Gastroesophageal sphincter (tissue), 4 donors: ENCODE measurements at regions not wholly inside any gene's neighbourhood (a gene's known extent, or its start where the extent isn't known, plus 50 kb on each side); places are given as distances from the start of the nearest gene placed in this dataset.

Experiments used
- ATAC-seq: fragments of 150-250 bp; one replicate; pipeline ENCODE4 v1.9.1; 2016; ENCODE audit warnings: mild to moderate bottlenecking, moderate library complexity
- H3K27ac ChIP-seq, 4 donors: fragments of 200-600 bp; sonication (generic) in 3 of 4; 1 replicate in 3 of 4; 2 replicates in 1 of 4; pipeline ENCODE4 v1.5.1; 2016 to 2019
- H3K27me3 ChIP-seq: fragments of 200-600 bp; sonication (generic); one replicate; pipeline ENCODE4 v1.5.1; 2019
- H3K36me3 ChIP-seq, 2 donors: fragments of 200-600 bp; sonication (generic); one replicate each; pipeline ENCODE4 v1.5.1; 2019; ENCODE audit warnings: control low read depth in 1 of 2
- H3K4me1 ChIP-seq, 3 donors: fragments of 200-600 bp; sonication (generic); 1 replicate in 2 of 3; 2 replicates in 1 of 3; pipeline ENCODE4 v1.5.1; 2016 to 2019; ENCODE audit warnings: control low read depth in 2 of 3
- H3K4me3 ChIP-seq, 2 donors: fragments of 200-600 bp; sonication (generic); one replicate each; pipeline ENCODE4 v1.5.1; 2019; ENCODE audit warnings: mild to moderate bottlenecking in 1 of 2, moderate library complexity in 1 of 2
- H3K9me3 ChIP-seq, 3 donors: fragments of 200-600 bp; sonication (generic); one replicate each; pipeline ENCODE4 v1.5.1; 2017 to 2019; ENCODE audit warnings: control low read depth in 2 of 3
- CTCF ChIP-seq, 4 experiments: fragments of 200-600 bp in 2 of 4; fragments of 450-650 bp in 2 of 4; sonication (generic) in 1 of 4; IDR thresholded peaks; one replicate each; pipeline ENCODE4 v1.5.1; 2017 to 2019; ENCODE audit warnings: antibody characterized with exemption in 4 of 4, mild to moderate bottlenecking in 2 of 4, moderate library complexity in 2 of 4
- EP300 ChIP-seq: sonication (generic); formaldehyde crosslinking; IDR thresholded peaks from one replicate; pipeline ENCODE4 v1.6.1; 2017; ENCODE audit warnings: antibody characterized with exemption, mild to moderate bottlenecking
- POLR2A ChIP-seq, 2 donors: fragments of 450-650 bp; IDR thresholded peaks; one replicate each; pipeline ENCODE4 v1.6.1; 2017; ENCODE audit warnings: antibody characterized with exemption in 2 of 2, mild to moderate bottlenecking in 2 of 2, moderate library complexity in 1 of 2
- POLR2AphosphoS5 ChIP-seq: sonication (generic); formaldehyde crosslinking; IDR thresholded peaks from one replicate; pipeline ENCODE4 v1.6.1; 2017; ENCODE audit warnings: antibody characterized with exemption
- WGBS, 2 donors: methylation state at CpG; one replicate each; pipeline ENCODE4 v1.1.5; 2018; ENCODE audit warnings: low coverage in 1 of 2; 5-methylcytosine and 5-hydroxymethylcytosine counted together

DNA sequence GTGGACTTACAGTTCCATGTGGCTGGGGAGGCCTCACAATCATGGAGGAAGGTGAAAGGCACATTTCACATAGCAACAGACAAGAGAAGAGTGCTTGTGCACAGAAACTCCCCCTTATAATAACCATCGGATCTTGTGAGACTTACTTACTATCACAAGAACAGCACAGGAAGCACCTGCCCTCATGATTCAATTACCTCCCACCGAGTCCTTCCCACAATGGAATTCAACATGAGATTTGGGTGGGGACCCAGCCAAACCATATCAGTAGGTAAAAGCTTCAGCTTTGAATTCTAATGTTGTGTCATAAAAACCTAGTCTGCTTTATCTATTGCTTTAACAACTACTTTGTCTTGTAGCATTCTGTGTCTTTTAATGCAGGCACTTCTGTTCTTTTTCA lies 140.4 kb upstream of the PIK3C3 start:
- Histone ChIP-seq H3K36me3 (no peaks in the 10 kb centered on the region), H3K4me3 (no peak overlapping the region), H3K4me1 (no peaks in the 10 kb centered on the region), H3K27me3 (peaks cover 4% of the 10 kb centered on the region), H3K27ac (no peak overlapping the region), H3K9me3 (no peaks in the 10 kb centered on the region)
- WGBS, 2 donors: 63% methylated on average over 2 of the region's 2 CpGs; no CpG with 5 or more reads in 1 of the 2 donors
- no peak for TF ChIP-seq POLR2AphosphoS5
- TF ChIP-seq POLR2A (IDR thresholded peaks at IDR 0.05): no peak
- TF ChIP-seq CTCF (IDR thresholded peaks at IDR 0.05): no peak
- TF ChIP-seq EP300: no peak
- no peak for ATAC-seq

GRCh38 chr18:41809652-41810051 lies 145.4 kb upstream of the PIK3C3 start:
- Histone ChIP-seq H3K36me3 (no peaks in the 10 kb centered on the region), H3K27ac (no peak overlapping the region), H3K4me3 (no peak overlapping the region), H3K27me3 (no peaks in the 10 kb centered on the region), H3K9me3 (no peaks in the 10 kb centered on the region), H3K4me1 (no peaks in the 10 kb centered on the region)
- WGBS, 2 donors: 25 to 29% methylated on average over 2 of the region's 2 CpGs
- no peak for ATAC-seq
- no peak for TF ChIP-seq POLR2AphosphoS5
- no peak for TF ChIP-seq POLR2A (IDR thresholded peaks at IDR 0.05)
- no peak for TF ChIP-seq EP300
- TF ChIP-seq CTCF (IDR thresholded peaks at IDR 0.05): no peak

- Histone ChIP-seq H3K36me3 (no peaks in the 10 kb centered on the region), H3K27ac (no peak overlapping the region), H3K9me3 (no peaks in the 10 kb centered on the region), H3K27me3 (no peaks in the 10 kb centered on the region), H3K4me1 (no peaks in the 10 kb centered on the region), H3K4me3 (no peak overlapping the region)
- no peak for ATAC-seq
- WGBS, 2 donors: 58 to 75% methylated on average over 3 of the region's 3 CpGs
- TF ChIP-seq POLR2AphosphoS5 (no peak), EP300 (no peak), CTCF (IDR thresholded peaks at IDR 0.05) (no peak), POLR2A (IDR thresholded peaks at IDR 0.05) (no peak)
Observed at GRCh38 chr18:41805341-41805740, 149.7 kb upstream of the PIK3C3 start.

DNA sequence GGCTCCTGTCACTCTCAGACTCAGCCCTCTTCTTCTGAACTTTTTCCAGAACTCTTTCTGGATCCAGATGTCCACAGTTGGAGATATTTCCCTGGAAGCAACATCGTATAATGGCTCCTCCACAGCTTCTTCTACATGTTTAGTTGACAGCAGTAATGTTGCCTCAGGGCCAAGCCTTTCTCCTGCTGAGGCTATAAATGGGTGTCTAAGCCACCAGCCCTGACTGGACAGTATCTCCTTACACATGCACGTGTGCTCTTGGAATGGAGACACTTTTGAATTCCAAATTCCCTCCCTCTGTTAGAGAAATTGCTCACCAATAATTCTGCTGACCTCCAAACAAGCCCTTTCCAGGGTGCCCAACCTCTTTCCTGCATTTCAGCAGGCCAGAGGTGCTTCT lies 156.2 kb upstream of the PIK3C3 start:
- TF ChIP-seq EP300 (no peak), POLR2A (IDR thresholded peaks at IDR 0.05) (no peak), CTCF (IDR thresholded peaks at IDR 0.05) (no peak), POLR2AphosphoS5 (no peak)
- Histone ChIP-seq H3K27ac (no peak overlapping the region), H3K4me3 (no peak overlapping the region), H3K27me3 (no peaks in the 10 kb centered on the region), H3K4me1 (no peaks in the 10 kb centered on the region), H3K9me3 (no peaks in the 10 kb centered on the region), H3K36me3 (no peaks in the 10 kb centered on the region)
- 10% methylated on average over 1 of the region's 2 CpGs; no CpG with 5 or more reads in 1 of the 2 donors for WGBS, 2 donors
- ATAC-seq: no peak

DNA sequence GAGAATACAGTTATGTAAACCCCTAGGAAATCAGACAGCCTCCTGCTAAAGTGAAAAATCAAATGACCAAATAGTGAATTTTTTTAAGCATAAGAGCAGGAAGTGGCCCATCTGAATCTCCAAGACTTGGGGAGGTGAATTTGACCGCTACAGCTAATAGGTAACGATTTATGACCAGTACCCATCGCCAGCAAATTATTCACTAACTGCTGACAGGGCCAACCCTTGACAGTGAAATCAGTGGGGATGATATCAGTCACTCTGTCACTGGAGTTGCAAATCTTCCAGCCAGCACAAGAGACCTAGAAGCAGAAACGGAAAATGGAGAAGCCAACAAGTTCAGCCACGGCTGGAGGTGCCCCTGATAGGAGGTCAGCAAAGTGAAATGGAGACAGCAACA lies 164.3 kb upstream of the PIK3C3 start:
- TF ChIP-seq POLR2AphosphoS5 (no peak), EP300 (no peak), CTCF (IDR thresholded peaks at IDR 0.05) (no peak), POLR2A (IDR thresholded peaks at IDR 0.05) (no peak)
- no peak for ATAC-seq
- H3K27me3 ChIP-seq: no peaks in the 10 kb centered on the region
- no peaks in the 10 kb centered on the region for H3K4me1 ChIP-seq
- no peak overlapping the region for H3K4me3 ChIP-seq
- no peaks in the 10 kb centered on the region for H3K9me3 ChIP-seq
- H3K36me3 ChIP-seq: no peaks in the 10 kb centered on the region
- H3K27ac ChIP-seq: no peak overlapping the region
- 62 to 63% methylated on average over 4 to 5 of the region's 5 CpGs for WGBS, 2 donors
